HG02885 (cell line): ENCODE measurements at regions not wholly inside any gene's neighbourhood (a gene's known extent, or its start where the extent isn't known, plus 50 kb on each side); places are given as distances from the start of the nearest gene placed in this dataset.
"Not testable (repeated sequence)": the region's sequence is repeated elsewhere in the genome, so short reads cannot be mapped to it uniquely, and the experiment has no call there.

ENCODE experiments used
- ATAC-seq: cut with Tn5 transposase; IDR thresholded peaks from one replicate; pipeline ENCODE4 v1.9.1; 2021; ENCODE audit warnings: mild to moderate bottlenecking; ENCODE audit not compliant: unreplicated experiment, poor library complexity

GRCh38 chr3:147333098-147333497, 73.2 kb downstream of the ZIC4 start:
- no peak for ATAC-seq

GRCh38 chr3:147328711-147329110, 77.6 kb downstream of the ZIC4 start:
- no peak for ATAC-seq

DNA sequence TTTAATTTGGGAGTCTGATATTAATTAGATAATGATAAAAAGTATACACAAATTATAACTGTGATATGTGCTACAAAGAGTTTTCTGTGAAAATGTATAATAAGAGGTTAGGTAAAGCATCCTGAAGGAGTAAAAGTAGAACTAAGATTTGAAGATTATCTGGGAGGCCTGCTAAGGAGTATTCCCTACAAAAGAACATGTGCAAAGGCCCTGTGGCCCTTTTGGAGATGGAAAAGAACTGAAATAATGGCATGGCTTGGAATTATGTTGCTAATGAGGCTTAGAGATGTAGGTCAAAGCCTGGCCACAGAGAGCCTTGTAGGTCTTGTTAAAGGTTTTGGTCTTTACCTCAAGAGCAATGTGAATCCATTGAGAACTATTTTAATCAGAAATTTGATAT, 82.0 kb downstream of the ZIC4 start:
- ATAC-seq: no peak

DNA sequence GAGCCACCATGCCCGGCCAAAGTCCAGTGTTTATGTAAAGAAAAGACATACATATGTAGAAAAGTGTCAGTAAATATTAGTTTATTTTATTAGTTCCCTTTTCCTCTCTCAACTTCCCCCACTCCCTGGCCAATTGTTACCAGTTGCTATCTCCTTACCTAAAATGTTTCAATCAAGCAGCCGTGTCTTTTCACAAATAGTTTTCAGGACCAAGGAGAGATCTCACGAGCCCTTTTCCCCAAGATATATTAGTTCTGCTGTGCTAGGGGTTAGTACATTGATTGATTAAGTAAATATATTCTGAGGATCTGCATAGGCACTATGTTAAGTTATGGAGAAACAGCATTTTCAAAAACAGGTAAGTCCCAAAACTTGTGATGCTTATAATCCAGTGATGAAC, 87.4 kb downstream of the ZIC4 start:
- no peak for ATAC-seq

DNA sequence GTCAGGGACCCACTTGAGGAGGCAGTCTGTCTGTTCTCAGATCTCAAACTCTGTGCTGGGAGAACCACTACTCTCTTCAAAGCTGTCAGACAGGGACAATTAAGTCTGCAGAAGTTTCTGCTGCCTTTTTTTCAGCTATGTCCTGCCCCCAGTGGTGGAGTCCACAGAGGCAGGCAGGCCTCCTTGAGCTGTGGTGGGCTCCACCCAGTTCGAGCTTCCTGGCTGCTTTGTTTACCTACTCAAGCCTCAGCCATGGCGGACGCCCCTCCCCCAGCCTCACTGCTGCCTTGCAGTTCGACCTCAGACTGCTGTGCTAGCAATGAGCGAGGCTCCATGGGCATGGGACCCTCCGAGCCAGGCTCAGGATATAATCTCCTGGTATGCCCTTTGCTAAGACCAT, 89.3 kb downstream of the ZIC4 start:
- not testable (repeated sequence) for ATAC-seq

- no peak for ATAC-seq
Measured at GRCh38 chr3:147313513-147313912, 92.8 kb downstream of the ZIC4 start.

GRCh38 chr3:147312786-147313280, 93.5 kb downstream of the ZIC4 start:
- no peak for ATAC-seq

DNA sequence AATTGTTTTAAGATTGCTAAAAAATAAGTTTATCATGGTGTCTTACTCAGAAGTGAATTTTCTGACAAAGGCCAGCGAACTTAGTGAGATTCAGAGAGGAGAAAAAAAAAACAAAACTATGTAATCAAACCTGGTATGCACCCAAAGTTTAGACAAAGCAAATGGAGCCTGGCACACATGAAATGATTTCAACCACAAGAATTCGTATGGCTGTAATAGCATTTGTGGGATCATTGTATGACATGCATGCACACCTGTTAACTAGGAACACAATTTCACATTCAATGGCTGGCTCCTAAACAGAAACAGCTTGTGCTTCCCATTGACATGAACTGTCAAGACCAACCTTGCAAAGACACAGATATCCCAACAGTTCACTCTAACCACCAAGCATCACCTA, 94.6 kb downstream of the ZIC4 start:
- ATAC-seq: no peak

DNA sequence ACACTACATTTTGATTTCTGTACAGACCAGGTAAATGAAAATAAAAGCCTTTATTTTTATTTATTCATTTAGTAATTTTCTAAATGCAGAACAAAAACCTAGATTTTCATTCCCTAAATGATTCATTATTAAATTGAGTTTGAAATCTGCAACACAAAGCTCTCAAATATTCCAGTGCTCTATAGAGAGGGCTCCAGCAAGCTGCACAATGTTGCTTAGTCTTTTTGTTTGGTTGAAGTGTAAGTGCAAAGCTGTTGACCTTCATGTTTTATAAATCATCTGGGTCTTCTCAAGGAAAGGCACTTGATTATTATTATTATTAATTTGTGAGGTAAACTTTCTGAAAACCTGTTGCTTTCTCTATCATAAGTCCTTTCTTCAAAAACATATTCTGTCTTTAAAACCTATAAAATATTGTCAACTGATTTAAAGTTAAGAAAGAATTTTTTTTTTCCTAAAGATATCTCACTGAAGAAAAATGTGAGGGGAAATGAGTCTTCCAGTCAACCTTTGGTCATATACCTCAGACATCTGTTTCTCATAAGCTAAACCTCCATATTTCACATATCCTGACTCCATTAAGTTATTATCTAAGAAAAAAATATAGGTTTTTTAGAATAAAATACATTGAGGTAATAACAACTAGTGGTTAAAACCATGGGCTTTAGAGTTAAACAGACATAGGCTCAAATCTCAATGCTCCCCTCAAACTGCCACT, 100.7 kb downstream of the ZIC4 start:
- ATAC-seq: no peak

- no peak for ATAC-seq
Measured at GRCh38 chr3:147304756-147305155, 101.6 kb downstream of the ZIC4 start.

GRCh38 chr3:147301781-147302180, 104.6 kb downstream of the ZIC4 start:
- no peak for ATAC-seq

DNA sequence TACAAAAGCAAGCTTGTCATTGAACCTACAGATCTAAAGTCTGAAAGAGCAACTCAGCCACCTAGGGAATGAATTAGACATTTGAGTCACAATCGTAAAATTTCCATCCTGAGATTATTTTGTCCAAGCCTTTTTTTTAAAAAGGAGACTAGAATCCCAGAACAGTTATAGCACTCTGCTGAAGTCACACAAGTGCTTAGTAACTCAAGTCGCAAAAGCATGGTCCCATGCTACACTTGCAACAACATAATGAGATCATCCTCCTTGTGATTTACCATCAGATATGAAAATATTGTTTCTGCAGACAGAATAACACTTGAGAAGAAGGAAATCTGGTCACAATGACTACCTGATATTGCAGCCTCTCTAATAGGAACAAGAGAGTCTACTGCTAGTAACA, 106.7 kb downstream of the ZIC4 start:
- ATAC-seq: no peak

DNA sequence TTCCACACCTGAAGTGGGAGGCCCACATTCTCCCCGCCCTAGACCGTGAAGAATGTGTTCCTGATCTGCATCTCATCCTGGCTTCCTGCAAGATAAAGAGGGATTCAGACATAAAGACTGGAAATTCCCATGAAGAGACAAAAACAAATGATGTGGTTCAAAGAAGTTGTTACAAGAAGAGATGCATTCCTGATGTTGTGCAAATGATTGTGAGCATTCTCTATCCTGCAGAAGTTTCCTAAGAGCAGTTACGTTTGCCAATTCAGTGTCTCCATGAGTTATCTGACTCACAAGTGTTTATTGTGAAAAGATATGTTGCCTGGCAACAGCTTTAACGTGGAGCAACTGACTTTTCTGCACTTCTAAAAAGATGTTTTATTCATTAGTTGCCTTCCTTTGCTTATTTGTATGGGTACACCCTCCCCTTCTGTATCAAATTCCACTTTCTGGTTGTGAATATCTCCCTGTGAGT, 107.8 kb downstream of the ZIC4 start:
- ATAC-seq: no peak

DNA sequence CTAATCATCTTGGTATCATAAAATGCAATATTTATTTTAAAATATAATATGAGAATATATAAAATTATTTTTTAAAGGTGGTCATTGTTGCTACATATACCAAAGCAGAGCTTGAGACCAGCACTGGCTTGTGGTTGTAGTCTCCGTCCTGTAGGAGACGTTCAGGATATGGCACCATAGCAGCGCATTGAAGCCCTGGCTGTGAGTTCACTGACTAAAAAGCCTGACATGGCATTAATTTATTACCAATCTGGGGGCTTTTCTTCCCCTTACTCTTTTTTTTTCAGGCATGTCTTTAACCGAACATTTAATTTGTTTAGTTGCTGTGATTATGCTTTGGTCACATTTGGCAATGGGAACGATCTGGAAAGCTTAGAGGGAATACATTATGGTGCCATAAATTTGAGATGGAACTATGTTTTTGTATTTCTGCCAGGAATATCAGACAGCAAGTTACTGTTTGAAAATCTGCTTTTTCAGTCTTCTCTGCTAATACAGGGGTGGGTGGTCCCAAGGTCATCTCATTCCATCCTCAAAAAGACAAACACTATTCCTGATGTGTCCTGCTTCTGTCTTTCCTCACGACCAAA, 108.5 kb downstream of the ZIC4 start:
- ATAC-seq: no peak

DNA sequence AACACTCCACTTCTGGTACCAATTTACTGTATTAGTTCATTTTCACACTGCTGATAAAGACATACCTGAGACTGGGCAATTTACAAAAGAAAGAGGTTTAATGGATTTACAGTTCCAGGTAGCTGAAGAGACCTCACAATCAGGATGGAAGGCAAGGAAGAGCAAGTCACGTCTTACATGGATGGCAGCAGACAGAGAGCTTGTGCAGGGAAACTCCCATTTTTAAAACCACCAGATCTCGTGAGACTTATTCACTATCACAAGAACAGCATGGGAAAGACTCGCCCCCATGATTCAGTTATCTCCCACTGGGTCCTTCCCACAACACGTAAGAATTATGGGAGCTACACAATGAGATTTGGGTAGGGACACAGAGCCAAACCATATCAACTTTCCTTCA, 119.0 kb downstream of the ZIC4 start:
- ATAC-seq: not testable (repeated sequence)

GRCh38 chr3:147269907-147270306, 136.4 kb downstream of the ZIC4 start:
- no peak for ATAC-seq

DNA sequence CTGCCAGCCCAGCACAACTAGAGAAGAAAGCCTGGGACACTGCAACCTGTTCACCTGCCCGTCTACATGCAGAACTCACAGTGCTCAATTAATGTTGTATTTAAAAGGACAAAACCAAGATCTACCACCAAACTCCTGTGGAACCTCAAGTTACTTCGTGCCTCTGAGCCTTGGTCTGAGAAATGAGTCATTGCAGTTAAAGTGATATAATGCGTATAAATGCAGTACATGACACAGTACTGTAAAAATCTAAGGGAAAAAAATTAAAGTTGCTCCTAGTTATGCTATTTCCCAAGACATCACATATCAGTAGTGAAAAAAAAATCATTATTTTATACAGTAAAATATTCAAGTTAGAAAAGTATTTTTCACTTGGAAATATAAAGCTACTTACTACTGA, 138.9 kb downstream of the ZIC4 start:
- no peak for ATAC-seq

- ATAC-seq: no peak
Measured at GRCh38 chr3:147257944-147258343, 148.4 kb downstream of the ZIC4 start.

GRCh38 chr3:147256739-147257138, 149.6 kb downstream of the ZIC4 start:
- ATAC-seq: no peak

DNA sequence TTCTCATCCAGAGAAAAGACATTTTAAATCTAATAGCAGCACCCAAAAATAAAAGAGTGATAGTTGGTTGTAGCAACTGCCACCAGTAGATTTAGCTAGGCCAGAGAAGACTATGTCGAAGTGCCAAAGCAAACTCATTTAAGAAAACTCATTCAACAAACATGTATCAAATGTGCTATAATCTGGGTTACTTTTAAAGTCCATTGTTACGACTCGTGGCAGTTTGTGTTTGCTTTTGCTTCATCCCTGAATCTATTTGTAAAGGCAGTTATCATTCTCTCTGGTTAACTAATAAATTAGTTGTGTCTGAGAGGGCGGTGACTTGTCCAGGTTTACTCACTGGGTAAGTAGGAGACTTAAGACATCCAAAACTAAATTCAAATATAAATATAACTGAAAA, 159.4 kb downstream of the ZIC4 start:
- no peak for ATAC-seq

GRCh38 chr3:147245638-147246037, 160.7 kb downstream of the ZIC4 start:
- not testable (repeated sequence) for ATAC-seq

GRCh38 chr3:147245022-147245421, 161.3 kb downstream of the ZIC4 start:
- ATAC-seq: not testable (repeated sequence)
